Neutrophil (primary cell): ENCODE measurements at regions not wholly inside any gene's neighbourhood (a gene's known extent, or its start where the extent isn't known, plus 50 kb on each side); places are given as distances from the start of the nearest gene placed in this dataset.

Experiments used
- H3K27ac ChIP-seq: fragments of 200-600 bp; sonication (generic); 2 replicates; pipeline ENCODE4 v1.5.1; 2016; ENCODE audit warnings: mild to moderate bottlenecking, moderate library complexity
- H3K27me3 ChIP-seq: fragments of 200-600 bp; sonication (generic); 2 replicates; pipeline ENCODE4 v1.6.0; 2016; ENCODE audit warnings: mild to moderate bottlenecking
- H3K36me3 ChIP-seq: fragments of 200-600 bp; sonication (generic); 2 replicates; pipeline ENCODE4 v1.5.1; 2017
- H3K4me1 ChIP-seq, 2 experiments: fragments of 200-600 bp in 1 of 2; sonication (generic) in 1 of 2; 1 replicate in 1 of 2; 2 replicates in 1 of 2; pipeline versions ENCODE4 v1.5.1 to v1.6.1; 2013 to 2016; ENCODE audit warnings: low read depth in 1 of 2, low read length in 1 of 2, mild to moderate bottlenecking in 1 of 2, moderate library complexity in 1 of 2; ENCODE audit not compliant: control insufficient read depth in 1 of 2, insufficient read depth in 1 of 2
- H3K4me3 ChIP-seq, 2 experiments: fragments of 200-600 bp in 1 of 2; sonication (generic) in 1 of 2; 1 replicate in 1 of 2; 2 replicates in 1 of 2; pipeline ENCODE4 v1.5.1; 2013 to 2016; ENCODE audit warnings: low read depth in 1 of 2, low read length in 1 of 2, mild to moderate bottlenecking in 1 of 2, moderate library complexity in 1 of 2
- H3K9me3 ChIP-seq: fragments of 200-600 bp; sonication (generic); 2 replicates; pipeline ENCODE4 v1.5.1; 2016
- TF ChIP-seq, protein P1 (sequence below): fragments of 200-600 bp; sonication (generic); IDR thresholded peaks from 2 replicates; pipeline ENCODE4 v1.5.1; 2016; ENCODE audit warnings: antibody characterized with exemption

DNA sequence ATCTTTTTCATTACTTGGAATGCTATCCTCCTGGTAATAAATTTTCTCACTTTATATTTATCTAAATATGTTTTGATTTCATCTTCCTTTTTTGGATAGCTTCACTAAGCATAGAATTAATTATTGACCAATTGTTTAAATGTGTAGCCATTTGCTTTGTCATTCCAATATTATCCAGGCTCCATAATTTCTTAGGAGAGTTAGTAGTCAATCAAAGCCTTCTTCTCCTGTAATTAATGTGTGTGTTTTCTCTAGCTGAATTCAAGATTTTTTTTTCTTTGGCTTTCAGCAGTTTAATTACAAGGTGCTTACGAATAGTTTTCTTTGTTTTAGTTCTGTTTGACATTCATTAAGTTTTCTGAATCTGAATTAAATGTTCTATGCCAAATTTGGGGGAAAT is 545.9 kb upstream of the CELF2 start:
- Histone ChIP-seq H3K36me3 (no peaks in the 10 kb centered on the region), H3K9me3 (no peaks in the 10 kb centered on the region), H3K27ac (no peak overlapping the region), H3K4me1 (no peaks in the 10 kb centered on the region), H3K27me3 (no peaks in the 10 kb centered on the region), H3K4me3 (no peak overlapping the region)
- TF ChIP-seq, protein P1, sequence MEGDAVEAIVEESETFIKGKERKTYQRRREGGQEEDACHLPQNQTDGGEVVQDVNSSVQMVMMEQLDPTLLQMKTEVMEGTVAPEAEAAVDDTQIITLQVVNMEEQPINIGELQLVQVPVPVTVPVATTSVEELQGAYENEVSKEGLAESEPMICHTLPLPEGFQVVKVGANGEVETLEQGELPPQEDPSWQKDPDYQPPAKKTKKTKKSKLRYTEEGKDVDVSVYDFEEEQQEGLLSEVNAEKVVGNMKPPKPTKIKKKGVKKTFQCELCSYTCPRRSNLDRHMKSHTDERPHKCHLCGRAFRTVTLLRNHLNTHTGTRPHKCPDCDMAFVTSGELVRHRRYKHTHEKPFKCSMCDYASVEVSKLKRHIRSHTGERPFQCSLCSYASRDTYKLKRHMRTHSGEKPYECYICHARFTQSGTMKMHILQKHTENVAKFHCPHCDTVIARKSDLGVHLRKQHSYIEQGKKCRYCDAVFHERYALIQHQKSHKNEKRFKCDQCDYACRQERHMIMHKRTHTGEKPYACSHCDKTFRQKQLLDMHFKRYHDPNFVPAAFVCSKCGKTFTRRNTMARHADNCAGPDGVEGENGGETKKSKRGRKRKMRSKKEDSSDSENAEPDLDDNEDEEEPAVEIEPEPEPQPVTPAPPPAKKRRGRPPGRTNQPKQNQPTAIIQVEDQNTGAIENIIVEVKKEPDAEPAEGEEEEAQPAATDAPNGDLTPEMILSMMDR: no peak

DNA sequence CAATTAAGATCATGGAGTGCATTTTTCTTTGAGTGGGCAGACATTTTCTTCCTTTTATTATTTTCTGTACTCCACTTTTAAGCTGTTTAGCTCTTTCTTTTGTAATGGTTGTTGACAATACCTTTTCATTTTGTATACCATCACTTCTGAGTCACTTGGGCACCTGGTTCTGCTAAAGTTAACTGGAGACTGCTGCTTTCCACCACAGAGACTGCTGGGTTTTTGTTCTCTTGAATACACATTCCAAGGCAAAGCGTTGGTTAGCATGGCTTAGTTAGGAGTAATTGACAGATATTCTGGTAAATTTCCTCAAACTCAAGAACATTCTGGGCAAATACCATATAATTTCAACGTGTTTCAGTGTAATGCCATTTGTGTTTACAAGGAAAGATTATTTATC is 541.9 kb upstream of the CELF2 start:
- TF ChIP-seq, protein P1: no peak
- H3K4me1 ChIP-seq: no peaks in the 10 kb centered on the region
- H3K27ac ChIP-seq: no peak overlapping the region
- H3K4me3 ChIP-seq: no peak overlapping the region
- no peaks in the 10 kb centered on the region for H3K27me3 ChIP-seq
- H3K9me3 ChIP-seq: no peaks in the 10 kb centered on the region
- no peaks in the 10 kb centered on the region for H3K36me3 ChIP-seq

DNA sequence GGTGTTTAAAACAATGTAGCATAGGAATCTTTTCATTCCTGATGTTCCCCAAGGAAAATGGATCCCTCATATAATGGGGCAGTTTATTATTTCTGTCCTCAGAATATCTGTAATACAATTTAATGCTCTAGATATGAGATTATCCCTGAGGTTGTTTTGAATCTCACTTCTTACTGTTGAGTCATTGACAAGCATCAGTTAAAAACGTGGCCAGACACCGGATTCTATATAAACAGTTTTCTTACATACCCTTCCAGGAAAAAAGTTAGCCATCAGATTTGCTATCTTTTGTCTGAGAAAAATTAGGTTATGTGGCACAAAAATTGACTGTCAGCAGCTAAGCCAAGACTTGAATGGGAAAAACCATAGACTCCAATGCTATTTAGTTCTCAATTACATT is 539.8 kb upstream of the CELF2 start:
- TF ChIP-seq, protein P1: no peak
- Histone ChIP-seq H3K4me3 (no peak overlapping the region), H3K27ac (no peak overlapping the region), H3K9me3 (no peaks in the 10 kb centered on the region), H3K27me3 (no peaks in the 10 kb centered on the region), H3K4me1 (no peaks in the 10 kb centered on the region), H3K36me3 (no peaks in the 10 kb centered on the region)

DNA sequence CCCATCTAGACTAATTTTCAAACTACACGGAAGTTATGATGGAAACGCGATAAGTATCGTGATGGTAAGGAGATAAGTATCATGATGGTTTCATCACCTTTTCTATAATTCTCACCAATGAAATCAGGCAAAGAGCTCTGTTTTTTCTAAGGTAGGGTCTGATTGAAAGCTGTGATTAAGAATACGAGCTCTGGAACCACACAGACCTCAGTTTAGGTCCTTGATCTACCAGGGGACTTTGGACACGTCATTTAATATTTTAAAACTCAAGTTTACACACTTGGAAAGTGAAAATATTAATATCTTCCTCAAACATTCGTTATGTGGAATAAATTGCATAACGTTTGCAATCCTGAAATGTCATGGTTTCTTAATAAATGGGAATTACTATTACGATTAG is 538.2 kb upstream of the CELF2 start:
- Histone ChIP-seq H3K36me3 (no peaks in the 10 kb centered on the region), H3K27me3 (peaks cover 4% of the 10 kb centered on the region), H3K4me3 (no peak overlapping the region), H3K4me1 (no peaks in the 10 kb centered on the region), H3K27ac (no peak overlapping the region), H3K9me3 (no peaks in the 10 kb centered on the region)
- TF ChIP-seq, protein P1: no peak

DNA sequence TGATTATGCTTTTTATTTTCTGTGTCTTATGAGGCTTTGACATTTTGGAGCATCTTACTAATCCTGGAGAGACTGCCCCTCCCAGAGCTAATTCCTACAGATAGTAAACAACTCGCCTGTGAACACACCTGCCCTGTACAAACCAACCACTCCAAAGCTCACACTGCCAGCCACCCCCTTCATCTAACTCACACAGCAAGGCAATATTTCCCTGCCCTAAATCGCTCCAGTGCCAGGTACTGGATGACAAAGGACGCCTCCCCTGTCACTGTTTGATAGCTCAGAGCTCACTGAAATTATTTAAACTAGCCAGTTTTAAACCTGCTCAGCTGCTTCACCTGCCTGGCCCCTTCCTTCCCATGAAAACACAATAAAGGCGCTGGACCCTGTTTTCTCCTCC is 535.1 kb upstream of the CELF2 start:
- Histone ChIP-seq H3K36me3 (no peaks in the 10 kb centered on the region), H3K4me1 (no peaks in the 10 kb centered on the region), H3K27ac (no peak overlapping the region), H3K4me3 (no peak overlapping the region), H3K27me3 (peaks cover 4% of the 10 kb centered on the region), H3K9me3 (no peaks in the 10 kb centered on the region)
- TF ChIP-seq, protein P1: no peak

DNA sequence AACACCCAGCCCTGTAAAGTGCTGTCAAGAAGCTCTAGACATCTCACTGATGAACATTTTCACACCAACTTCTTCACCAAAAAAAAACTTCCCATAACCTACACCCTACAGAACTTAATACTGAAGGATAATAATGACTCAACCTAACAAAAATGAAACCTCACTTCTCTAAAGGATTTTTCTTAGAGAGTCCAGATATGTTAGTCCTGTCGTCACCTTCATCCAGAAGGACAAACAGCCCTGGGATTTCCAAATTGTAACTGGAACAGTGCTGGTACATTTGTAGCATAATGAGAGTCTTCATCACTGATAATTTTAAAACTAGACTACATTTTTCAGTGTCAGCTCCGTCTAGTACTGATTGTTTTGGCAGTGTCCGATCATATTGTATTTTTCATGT is 528.6 kb upstream of the CELF2 start:
- no peak overlapping the region for H3K4me3 ChIP-seq
- no peaks in the 10 kb centered on the region for H3K36me3 ChIP-seq
- H3K27ac ChIP-seq: no peak overlapping the region
- no peaks in the 10 kb centered on the region for H3K9me3 ChIP-seq
- no peaks in the 10 kb centered on the region for H3K27me3 ChIP-seq
- no peaks in the 10 kb centered on the region for H3K4me1 ChIP-seq
- TF ChIP-seq, protein P1: no peak
